Esophagus muscularis mucosa (tissue), 3 donors: ENCODE measurements at regions not wholly inside any gene's neighbourhood (a gene's known extent, or its start where the extent isn't known, plus 50 kb on each side); places are given as distances from the start of the nearest gene placed in this dataset.

Experiments used
- EP300 ChIP-seq: sonication (generic); formaldehyde crosslinking; IDR thresholded peaks from one replicate; pipeline ENCODE4 v1.6.1; 2017; ENCODE audit warnings: antibody characterized with exemption
- TF ChIP-seq, protein P1 (sequence below), 3 experiments: fragments of 200-600 bp in 2 of 3; fragments of 450-650 bp in 1 of 3; sonication (generic) in 2 of 3; IDR thresholded peaks; one replicate each; pipeline ENCODE4 v1.5.1; 2017 to 2019; ENCODE audit warnings: antibody characterized with exemption in 3 of 3, mild to moderate bottlenecking in 2 of 3, moderate library complexity in 1 of 3

DNA sequence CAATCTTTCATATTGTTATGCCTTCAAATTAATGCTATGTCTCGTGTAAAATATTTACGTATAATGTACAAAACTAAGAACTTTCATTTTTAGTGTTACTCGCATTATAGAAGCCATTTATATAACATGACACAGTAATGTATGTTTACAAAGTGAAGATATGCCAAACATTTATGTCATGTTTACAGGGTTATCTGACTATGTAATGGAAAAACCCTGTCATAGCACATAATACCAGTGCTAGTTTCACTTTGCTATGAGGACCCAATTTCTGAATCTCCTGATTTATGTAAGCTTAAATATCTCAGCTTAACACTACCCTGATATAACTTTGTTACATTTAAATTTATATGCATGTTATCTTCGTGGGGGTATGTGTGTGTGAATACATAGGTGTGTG is 233.1 kb downstream of the FAT4 start:
- no peak for TF ChIP-seq EP300
- TF ChIP-seq, protein P1, sequence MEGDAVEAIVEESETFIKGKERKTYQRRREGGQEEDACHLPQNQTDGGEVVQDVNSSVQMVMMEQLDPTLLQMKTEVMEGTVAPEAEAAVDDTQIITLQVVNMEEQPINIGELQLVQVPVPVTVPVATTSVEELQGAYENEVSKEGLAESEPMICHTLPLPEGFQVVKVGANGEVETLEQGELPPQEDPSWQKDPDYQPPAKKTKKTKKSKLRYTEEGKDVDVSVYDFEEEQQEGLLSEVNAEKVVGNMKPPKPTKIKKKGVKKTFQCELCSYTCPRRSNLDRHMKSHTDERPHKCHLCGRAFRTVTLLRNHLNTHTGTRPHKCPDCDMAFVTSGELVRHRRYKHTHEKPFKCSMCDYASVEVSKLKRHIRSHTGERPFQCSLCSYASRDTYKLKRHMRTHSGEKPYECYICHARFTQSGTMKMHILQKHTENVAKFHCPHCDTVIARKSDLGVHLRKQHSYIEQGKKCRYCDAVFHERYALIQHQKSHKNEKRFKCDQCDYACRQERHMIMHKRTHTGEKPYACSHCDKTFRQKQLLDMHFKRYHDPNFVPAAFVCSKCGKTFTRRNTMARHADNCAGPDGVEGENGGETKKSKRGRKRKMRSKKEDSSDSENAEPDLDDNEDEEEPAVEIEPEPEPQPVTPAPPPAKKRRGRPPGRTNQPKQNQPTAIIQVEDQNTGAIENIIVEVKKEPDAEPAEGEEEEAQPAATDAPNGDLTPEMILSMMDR (IDR thresholded peaks at IDR 0.05), result no peak
